SIG-M5 (cell line): ENCODE measurements at regions not wholly inside any gene's neighbourhood (a gene's known extent, or its start where the extent isn't known, plus 50 kb on each side); places are given as distances from the start of the nearest gene placed in this dataset.

Experiments used
- DNase-seq: peaks from one replicate; lab custom pipeline; 2025; lab: John Stamatoyannopoulos, UW

- no peak for DNase-seq
Measured at GRCh38 chr2:238701341-238702206, 146.3 kb upstream of the TWIST2 start.

- no peak for DNase-seq
Measured at GRCh38 chr2:238702276-238703052, 145.4 kb upstream of the TWIST2 start.

DNA sequence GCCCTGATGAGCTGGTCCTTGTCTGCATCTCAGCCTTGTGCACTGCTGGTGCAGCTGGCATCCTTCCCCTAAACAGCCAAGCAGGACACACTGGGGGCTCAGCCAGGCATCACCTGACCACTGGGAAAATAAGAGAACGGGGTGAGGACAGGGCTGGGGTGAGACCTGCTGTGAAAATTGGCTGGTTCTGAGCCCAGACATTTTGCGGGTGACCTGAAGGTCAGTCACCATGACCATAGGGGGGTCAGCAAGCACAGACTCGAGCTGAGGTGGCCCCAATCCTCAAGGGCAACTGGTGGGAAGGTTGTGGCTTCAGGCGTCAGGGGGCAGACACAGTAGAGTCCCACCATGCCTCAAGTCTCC lies 144.9 kb upstream of the TWIST2 start:
- DNase-seq: no peak

GRCh38 chr2:238703436-238703835 lies 144.4 kb upstream of the TWIST2 start:
- DNase-seq: no peak

DNA sequence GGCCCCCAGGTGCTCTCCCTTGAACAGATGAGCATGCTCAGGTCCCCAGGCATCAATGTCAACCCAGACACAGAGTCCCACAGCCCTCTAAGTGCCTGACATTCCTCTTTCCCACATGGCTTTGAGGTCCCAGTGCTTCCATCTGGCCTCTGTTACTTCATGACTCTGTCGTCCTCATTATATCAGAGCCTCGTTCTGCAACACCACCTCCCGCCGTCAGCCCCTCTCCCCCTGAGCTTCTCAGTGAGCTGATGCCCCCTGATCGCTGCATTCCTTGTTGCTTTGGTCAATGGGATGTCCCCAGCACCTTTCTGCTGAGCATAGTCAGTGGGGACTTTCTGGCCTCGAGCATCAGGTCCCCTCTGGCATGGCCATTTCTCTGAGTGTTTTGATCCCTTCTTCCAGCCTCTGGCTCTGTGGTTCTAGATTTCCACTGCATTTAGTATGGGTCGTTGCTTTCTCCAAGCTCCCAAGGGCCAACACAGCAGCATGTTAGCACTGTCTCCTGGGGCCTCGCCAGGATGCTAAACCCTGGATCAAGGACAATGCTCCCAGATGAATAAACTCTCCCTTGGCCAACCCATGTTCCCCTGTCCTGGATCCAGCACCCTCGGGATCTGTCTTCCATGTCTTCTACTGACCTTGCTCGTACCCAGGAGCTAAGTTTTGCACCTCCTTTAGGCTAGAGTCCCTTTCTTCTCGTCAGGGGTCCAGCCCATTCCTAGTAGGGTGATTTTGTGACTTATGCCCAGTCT lies 143.2 kb upstream of the TWIST2 start:
- no peak for DNase-seq

DNA sequence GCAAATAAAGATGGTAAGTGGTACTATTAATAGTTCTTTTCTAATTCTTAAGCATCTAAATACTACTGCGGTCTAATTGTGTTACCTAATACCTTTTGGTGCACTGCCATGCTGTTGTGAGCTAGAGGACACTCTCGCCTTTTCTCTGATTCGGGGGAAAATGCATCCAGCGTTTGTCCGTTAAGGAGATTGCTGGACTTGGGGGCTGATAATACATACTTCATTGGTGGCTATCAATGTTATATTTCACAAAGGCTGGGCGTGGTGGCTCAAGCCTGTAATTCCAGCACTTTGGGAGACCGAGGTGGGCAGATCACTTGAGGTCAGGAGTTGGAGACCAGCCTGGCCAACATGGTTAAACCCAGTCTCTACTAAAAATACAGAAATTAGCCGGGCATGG lies 141.7 kb upstream of the TWIST2 start:
- DNase-seq: no peak

GRCh38 chr2:238706673-238707072 lies 141.2 kb upstream of the TWIST2 start:
- no peak for DNase-seq

- DNase-seq: no peak
Measured at GRCh38 chr2:238709325-238710025, 138.4 kb upstream of the TWIST2 start.

DNA sequence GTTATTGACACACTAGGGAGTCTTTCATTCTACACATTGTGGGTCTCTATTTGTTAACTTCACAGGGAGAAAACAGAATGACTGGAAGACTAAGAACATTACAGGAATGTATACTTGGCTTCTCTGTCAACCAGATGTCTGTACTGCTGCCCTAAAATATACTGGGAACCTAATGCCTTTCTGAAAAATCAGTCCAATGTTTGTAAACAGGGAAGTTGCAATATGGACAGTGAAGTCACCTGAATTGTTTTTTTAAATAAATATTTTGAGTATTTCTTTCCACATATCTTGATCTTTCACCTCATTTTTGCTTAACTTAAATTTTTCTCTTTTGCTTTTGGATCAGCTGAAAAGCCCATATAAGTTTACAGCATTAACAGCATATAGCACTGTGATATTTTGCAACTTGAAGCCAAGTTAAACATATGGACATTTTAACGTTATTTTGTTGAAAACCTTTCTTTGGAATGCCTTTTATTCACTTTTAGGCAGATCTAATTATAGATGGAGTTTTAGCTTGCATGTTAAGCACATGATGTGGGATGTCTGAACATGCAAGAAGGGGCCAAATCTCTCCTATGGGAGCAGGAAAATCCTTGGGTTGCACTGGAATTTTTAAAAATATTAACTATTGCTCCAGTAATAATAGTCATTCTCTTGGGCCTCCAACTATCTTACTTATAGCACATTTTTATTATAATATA lies 137.7 kb upstream of the TWIST2 start:
- no peak for DNase-seq

- DNase-seq: no peak
Measured at GRCh38 chr2:238710787-238711186, 137.1 kb upstream of the TWIST2 start.

DNA sequence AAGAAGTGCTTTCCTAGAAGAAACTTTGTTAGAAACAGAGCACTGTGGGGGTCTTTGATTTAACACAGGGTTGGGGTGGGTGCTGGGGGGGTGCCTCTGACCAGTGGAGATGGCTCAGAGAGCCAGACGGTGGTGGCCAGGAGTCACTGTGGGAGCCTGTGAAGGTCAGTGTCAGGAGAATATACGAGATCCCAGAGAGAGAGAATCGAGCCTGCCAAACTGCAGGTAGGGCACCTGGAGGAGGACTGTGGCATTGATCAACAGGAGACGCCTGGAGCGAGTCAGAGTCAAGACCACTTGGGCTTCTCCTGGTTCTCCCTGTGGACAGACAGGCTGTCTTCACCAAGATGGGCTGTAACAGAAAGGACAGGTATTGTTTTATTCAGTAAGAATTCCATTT lies 136.5 kb upstream of the TWIST2 start:
- no peak for DNase-seq

GRCh38 chr2:238712011-238712410 lies 135.9 kb upstream of the TWIST2 start:
- DNase-seq: no peak

- no peak for DNase-seq
Measured at GRCh38 chr2:238713198-238713826, 134.6 kb upstream of the TWIST2 start.

- no peak for DNase-seq
Measured at GRCh38 chr2:238714038-238714528, 133.8 kb upstream of the TWIST2 start.

GRCh38 chr2:238716171-238716570 lies 131.7 kb upstream of the TWIST2 start:
- DNase-seq: no peak

- no peak for DNase-seq
Measured at GRCh38 chr2:238716585-238716984, 131.3 kb upstream of the TWIST2 start.

- no peak for DNase-seq
Measured at GRCh38 chr2:238717084-238717483, 130.8 kb upstream of the TWIST2 start.

DNA sequence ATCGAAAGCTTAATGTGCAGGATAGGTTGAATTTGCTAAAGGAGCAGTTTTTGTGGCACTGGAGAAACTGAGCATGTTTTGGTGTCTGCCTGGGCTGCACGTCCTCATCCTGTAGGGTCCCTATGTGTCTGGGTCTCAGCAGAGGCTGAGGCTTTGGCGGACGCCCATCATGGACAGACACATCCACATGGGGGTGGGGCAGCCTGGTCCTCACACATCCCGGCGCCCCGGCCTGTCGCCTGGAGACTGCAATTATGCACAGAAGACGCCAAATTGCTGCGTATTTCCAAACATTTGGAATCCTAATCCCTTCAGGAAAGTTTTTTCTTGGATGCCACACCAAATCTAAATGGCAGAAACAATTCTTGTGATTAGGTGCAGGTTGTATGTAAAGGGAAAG lies 128.2 kb upstream of the TWIST2 start:
- DNase-seq: no peak

GRCh38 chr2:238720232-238720672 lies 127.6 kb upstream of the TWIST2 start:
- no peak for DNase-seq

DNA sequence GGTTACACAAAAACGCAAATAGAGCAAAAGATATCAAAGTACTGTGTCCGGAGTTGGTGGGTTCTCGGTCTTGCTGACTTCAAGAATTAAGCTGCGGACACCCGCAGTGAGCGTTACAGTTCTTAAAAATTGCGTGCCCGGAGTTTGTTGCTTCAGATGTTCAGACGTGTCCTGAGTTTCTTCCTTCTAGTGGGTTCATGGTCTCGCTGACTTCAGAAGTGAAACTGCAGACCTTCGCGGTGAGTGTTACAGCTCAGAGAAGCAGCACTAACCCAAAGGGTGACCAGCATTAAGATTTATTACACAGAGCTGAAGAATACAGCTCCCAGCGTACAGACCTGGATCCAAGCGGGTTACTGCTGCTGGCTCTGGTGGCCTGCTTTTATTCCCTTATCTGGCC lies 125.7 kb upstream of the TWIST2 start:
- DNase-seq: no peak

DNA sequence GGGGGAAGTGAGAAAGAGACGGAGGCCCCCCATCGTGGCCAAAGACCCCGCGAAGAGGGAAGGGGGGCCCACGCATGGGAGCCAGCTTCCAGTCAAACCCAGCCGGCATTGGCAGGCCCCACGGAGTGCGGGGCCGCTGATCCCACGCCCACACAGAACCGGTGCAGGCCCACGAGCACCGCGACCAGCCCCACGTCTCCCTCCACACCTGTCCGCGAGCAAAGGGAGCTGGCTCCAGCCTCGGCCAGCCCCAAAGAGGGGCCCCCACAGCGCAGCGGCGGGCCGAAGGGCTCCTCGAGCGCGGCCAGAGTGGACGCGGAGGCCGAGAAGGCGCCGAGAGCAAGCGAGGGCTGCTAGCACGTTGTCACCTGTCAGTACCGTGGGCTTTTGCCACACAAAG lies 125.0 kb upstream of the TWIST2 start:
- no peak for DNase-seq
